HCT116 (cell line): ENCODE measurements at regions not wholly inside any gene's neighbourhood (a gene's known extent, or its start where the extent isn't known, plus 50 kb on each side); places are given as distances from the start of the nearest gene placed in this dataset.

Experiments used
- ATAC-seq: fragments of 200-7000 bp; cut with Tn5 transposase; 2 replicates; pipeline ENCODE4 v1.9.1; 2020; ENCODE audit warnings: mild to moderate bottlenecking, moderate library complexity
- BruUV-seq: library from RNA; stranded (reverse); fragments of 400-500 nt; replicated peaks from 2 replicates; lab custom pipeline; 2021; lab: Mats Ljungman, UMichigan
- CTCF ChIA-PET: fragments of 300-600 bp; sonication (Branson Sonifier 250); formaldehyde crosslinking; loops from one replicate; lab custom pipeline; 2021; ENCODE audit warnings: antibody characterized with exemption; lab: Charles Lee
- POLR2A ChIA-PET: fragments of 300-600, 350-600 bp; sonication (Branson Sonifier 250); formaldehyde crosslinking; loops from one replicate; lab custom pipeline; 2021; ENCODE audit warnings: antibody characterized with exemption; lab: Charles Lee
- RAD21 ChIA-PET, 2 experiments: fragments of 300-600 bp; sonication (Branson Sonifier 250); formaldehyde crosslinking; loops; one replicate each; lab custom pipeline; 2023; ENCODE audit warnings: low total read pairs in 2 of 2; ENCODE audit not compliant: uncharacterized antibody in 2 of 2, unreplicated experiment in 2 of 2, low non-redundant PET in 1 of 2; lab: Charles Lee
- DNase-seq: peaks from one replicate; pipeline ENCODE4 v3.0.0-alpha.2; 2010; ENCODE audit warnings: low read depth, low spot score
- H2AFZ ChIP-seq: fragments of 200-600 bp; shearing (Covaris generic), sonication (generic); 2 replicates; pipeline ENCODE4 v1.6.1; 2017; ENCODE audit warnings: low read depth, mixed run types, mixed read lengths, antibody characterized with exemption, low read length; ENCODE audit not compliant: poor library complexity, severe bottlenecking
- H3K27ac ChIP-seq: 2 replicates; pipeline ENCODE4 v1.5.1; 2012; ENCODE audit warnings: low read depth, low read length
- H3K27me3 ChIP-seq: fragments of 200-600 bp; sonication (generic); 2 replicates; pipeline ENCODE4 v1.6.1; 2016; ENCODE audit warnings: mixed run types, low read length, mixed read lengths; ENCODE audit not compliant: insufficient read depth
- H3K36me3 ChIP-seq, 2 experiments: fragments of 200-500 bp in 1 of 2; fragments of 200-600 bp in 1 of 2; sonication (Bioruptor generic) in 1 of 2; sonication (generic) in 1 of 2; 2 replicates each; pipeline versions ENCODE4 v1.5.1 to v1.6.1; 2014 to 2016; ENCODE audit warnings: low read length in 2 of 2, inconsistent platforms in 1 of 2, mixed read lengths in 1 of 2, mixed run types in 1 of 2; ENCODE audit not compliant: insufficient read depth in 2 of 2, control insufficient read depth in 1 of 2
- H3K4me1 ChIP-seq, 2 experiments: fragments of 200-600 bp in 1 of 2; sonication (generic) in 1 of 2; 2 replicates each; pipeline versions ENCODE4 v1.5.1 to v1.6.1; 2012 to 2017; ENCODE audit warnings: low read length in 2 of 2, inconsistent platforms in 1 of 2, mild to moderate bottlenecking in 1 of 2, mixed read lengths in 1 of 2, mixed run types in 1 of 2, moderate library complexity in 1 of 2; ENCODE audit not compliant: insufficient read depth in 2 of 2, control insufficient read depth in 1 of 2
- H3K4me2 ChIP-seq: fragments of 200-600 bp; sonication (generic); 2 replicates; pipeline ENCODE4 v1.6.1; 2017; ENCODE audit warnings: mixed run types, low read length, mixed read lengths
- H3K4me3 ChIP-seq, 2 experiments: fragments of 200-600 bp in 1 of 2; sonication (generic) in 1 of 2; replicated peaks in 1 of 2; 2 replicates each; pipeline ENCODE4 v1.5.1; 2011 to 2016; ENCODE audit warnings: low read length in 2 of 2, control low read depth in 1 of 2, low read depth in 1 of 2, mild to moderate bottlenecking in 1 of 2, mixed read lengths in 1 of 2, mixed run types in 1 of 2
- H3K79me2 ChIP-seq: fragments of 200-600 bp; sonication (generic); 2 replicates; pipeline ENCODE4 v1.6.1; 2017; ENCODE audit warnings: mild to moderate bottlenecking, mixed run types, low read length, moderate library complexity, mixed read lengths; ENCODE audit not compliant: insufficient read depth
- H3K9ac ChIP-seq: fragments of 200-600 bp; sonication (generic); 2 replicates; pipeline ENCODE4 v1.6.1; 2016; ENCODE audit warnings: low read length, mixed read lengths
- H3K9me2 ChIP-seq: fragments of 200-600 bp; sonication (generic), shearing (Covaris generic); 2 replicates; pipeline ENCODE4 v1.6.1; 2017; ENCODE audit warnings: mixed run types, mild to moderate bottlenecking, moderate library complexity; ENCODE audit not compliant: insufficient read depth
- H3K9me3 ChIP-seq, 2 experiments: fragments of 200-500 bp in 1 of 2; fragments of 200-600 bp in 1 of 2; sonication (Bioruptor generic) in 1 of 2; sonication (generic) in 1 of 2; 2 replicates each; pipeline ENCODE4 v1.6.1; 2014 to 2017; ENCODE audit warnings: low read length in 2 of 2, mixed read lengths in 2 of 2, inconsistent platforms in 1 of 2, low read depth in 1 of 2, mild to moderate bottlenecking in 1 of 2, mixed run types in 1 of 2, moderate library complexity in 1 of 2; ENCODE audit not compliant: control insufficient read depth in 1 of 2, insufficient read depth in 1 of 2
- H4K20me1 ChIP-seq: fragments of 200-600 bp; sonication (generic), shearing (Covaris generic); 2 replicates; pipeline ENCODE4 v1.6.1; 2017; ENCODE audit warnings: mixed run types, mild to moderate bottlenecking, moderate library complexity; ENCODE audit not compliant: insufficient read depth
- CBX3 ChIP-seq: IDR thresholded peaks from 2 replicates; pipeline ENCODE4 v1.6.1; 2012; ENCODE audit warnings: low read depth
- EZH2phosphoT487 ChIP-seq: fragments of 200-600 bp; IDR thresholded peaks from 2 replicates; pipeline ENCODE4 v1.6.1; 2018; ENCODE audit warnings: antibody characterized with exemption, borderline replicate concordance
- POLR2A ChIP-seq: IDR thresholded peaks from 2 replicates; pipeline ENCODE4 v1.7.0; 2011; ENCODE audit warnings: borderline replicate concordance; ENCODE audit not compliant: insufficient read depth, insufficient read length; ENCODE audit errors: extremely low read depth
- RAD21 ChIP-seq: IDR thresholded peaks from 2 replicates; pipeline ENCODE4 v1.6.1; 2012; ENCODE audit warnings: low read depth, mild to moderate bottlenecking
- REST ChIP-seq: IDR thresholded peaks from 2 replicates; pipeline ENCODE4 v1.6.1; 2012; ENCODE audit warnings: low read depth
- SIN3A ChIP-seq: IDR thresholded peaks from 2 replicates; pipeline ENCODE4 v1.6.1; 2012; ENCODE audit warnings: low read depth
- SP1 ChIP-seq: IDR thresholded peaks from 2 replicates; pipeline ENCODE4 v1.6.1; 2012; ENCODE audit warnings: low read depth
- YY1 ChIP-seq: IDR thresholded peaks from 2 replicates; pipeline ENCODE4 v1.6.1; 2011; ENCODE audit warnings: low read length, low read depth, moderate library complexity, mild to moderate bottlenecking; ENCODE audit not compliant: insufficient replicate concordance; ENCODE audit errors: extremely low read depth
- ZFX ChIP-seq: fragments of 450-650 bp; IDR thresholded peaks from 2 replicates; pipeline ENCODE4 v1.6.1; 2017
- intact Hi-C: fragments of 100-400 bp; cut with micrococcal nuclease; formaldehyde crosslinking; loops from 2 replicates; pipeline ENCODE4 v1.10.0; 2022

GRCh38 chr19:31167690-31168089, 181.5 kb downstream of the TSHZ3 start (continued):
- TF ChIP-seq REST (no peak), EZH2phosphoT487 (no peak), POLR2A (no peak), RAD21 (no peak), ZFX (no peak), CBX3 (no peak), YY1 (no peak)

- Histone ChIP-seq H3K9ac (no peak overlapping the region), H3K36me3 (no peaks in the 10 kb centered on the region), H3K27ac (no peak overlapping the region), H3K4me2 (no peak overlapping the region), H2AFZ (no peak overlapping the region), H3K9me2 (no peaks in the 10 kb centered on the region), H3K79me2 (no peaks in the 10 kb centered on the region), H4K20me1 (no peaks in the 10 kb centered on the region), H3K9me3 (peaks cover 14 to 19% of the 10 kb centered on the region in 2 experiments; a peak in 3 of 4 replicates), H3K4me3 (no peak overlapping the region)
- intact Hi-C loops = no loop called here
- BruUV-seq = no TSS peak
- no peak for ATAC-seq
- CTCF ChIA-PET = no interaction called here
- TF ChIP-seq SIN3A (no peak), SP1 (no peak)
- TF ChIP-seq, all 23 proteins: peak for 0
- ChIA-PET POLR2A (no interaction called here), RAD21 (no interaction called here)
- no peaks in the 10 kb centered on the region for H3K4me1 ChIP-seq
- DNase-seq = no peak
- no peaks in the 10 kb centered on the region for H3K27me3 ChIP-seq
Observed at GRCh38 chr19:31166206-31166605, 183.0 kb downstream of the TSHZ3 start.
